Kasumi-1 (cell line): ENCODE measurements at regions not wholly inside any gene's neighbourhood (a gene's known extent, or its start where the extent isn't known, plus 50 kb on each side); places are given as distances from the start of the nearest gene placed in this dataset.

Source experiments
- DNase-seq, 2 experiments: peaks; one replicate each; lab custom pipeline; 2025; lab: John Stamatoyannopoulos, UW

DNA sequence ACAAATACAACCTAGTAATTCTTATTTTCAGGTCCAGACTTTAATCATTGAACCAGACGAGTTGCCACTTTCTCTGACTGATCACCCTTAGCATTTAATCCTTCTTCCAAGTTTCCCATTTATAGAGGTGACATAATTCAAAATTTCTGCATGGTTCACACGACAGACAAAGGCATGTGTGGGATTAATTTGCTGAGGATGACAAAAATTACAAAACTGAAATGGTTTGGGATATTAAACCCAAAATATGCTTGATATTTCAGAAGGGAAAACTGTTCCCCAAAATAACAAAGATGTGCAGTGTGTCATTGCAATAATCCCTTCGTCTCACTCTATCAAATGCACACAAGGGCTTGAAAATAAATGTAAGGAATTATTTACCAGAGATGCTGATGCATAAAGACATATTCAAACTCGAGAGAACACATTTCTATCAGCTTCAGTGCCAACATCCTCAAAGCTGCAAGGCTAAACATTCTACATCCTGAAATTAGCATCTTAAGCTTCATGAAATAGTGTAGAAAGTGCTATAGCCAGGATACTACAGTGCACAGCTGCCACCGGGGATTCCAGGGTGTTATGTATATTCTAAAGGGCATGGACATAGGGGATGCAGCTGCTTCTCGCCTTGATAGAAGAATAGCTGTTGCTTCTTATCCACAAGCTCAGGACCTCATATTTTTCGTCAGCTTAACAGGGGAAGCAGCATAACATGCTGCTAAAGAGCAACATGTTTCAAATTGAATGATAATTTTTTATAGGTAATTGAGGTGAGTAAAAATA lies 198.7 kb upstream of the SLITRK1 start:
- no peak for DNase-seq

DNA sequence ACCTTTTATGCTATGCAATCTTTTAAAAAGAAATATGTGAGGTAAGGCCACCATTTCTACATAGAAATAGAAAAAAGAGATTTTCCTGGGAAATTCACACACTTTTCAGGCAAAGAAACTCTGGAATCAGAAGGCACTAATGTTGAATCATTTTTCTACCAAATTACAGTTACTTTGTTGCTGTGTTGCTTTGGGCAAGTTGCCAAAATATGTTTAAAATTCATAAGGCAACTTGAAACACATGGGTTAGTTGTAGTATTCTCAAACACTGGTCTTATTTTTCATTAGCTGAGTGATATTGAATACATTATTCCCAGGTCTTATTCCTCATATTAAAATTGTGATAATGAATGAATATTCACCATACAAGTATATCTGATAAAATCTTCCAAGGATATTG lies 195.0 kb upstream of the SLITRK1 start:
- no peak for DNase-seq

DNA sequence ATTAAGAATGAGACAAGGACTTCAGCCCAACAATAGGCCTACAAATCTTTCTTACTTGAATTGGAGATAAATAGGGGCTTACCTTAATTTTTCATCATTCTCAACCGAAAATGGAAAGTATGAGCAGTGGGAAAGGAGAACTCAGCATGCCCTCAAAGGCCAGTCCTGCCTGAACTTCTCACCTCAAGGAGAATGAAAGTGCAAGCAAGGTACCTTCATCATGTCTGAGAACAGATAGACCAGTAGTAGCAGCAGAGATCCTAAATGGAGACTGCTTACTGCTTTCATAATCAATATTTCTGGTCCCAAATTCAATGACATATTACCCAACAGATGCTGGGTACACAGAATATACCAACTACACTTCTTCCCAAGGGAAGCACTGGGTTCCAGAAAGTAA lies 194.0 kb upstream of the SLITRK1 start:
- no peak for DNase-seq

DNA sequence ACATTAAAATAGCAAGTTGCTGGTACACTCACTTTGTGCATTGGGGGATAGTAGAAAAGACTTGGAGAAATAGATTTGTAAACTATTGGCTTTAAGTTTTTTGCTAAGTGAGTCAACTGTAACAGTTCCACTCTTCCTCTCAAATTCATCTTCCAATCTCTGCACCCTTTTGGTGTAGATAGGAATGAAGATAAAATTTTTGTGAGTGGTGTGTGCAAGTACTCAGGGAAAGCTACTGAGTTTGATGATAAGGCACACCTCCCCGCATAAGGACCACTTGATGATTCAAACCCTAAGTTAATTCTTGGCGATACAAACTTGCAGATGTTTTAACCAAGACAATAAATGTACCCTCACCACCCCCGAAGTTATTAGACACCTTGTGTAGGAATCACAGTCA lies 168.3 kb upstream of the SLITRK1 start:
- DNase-seq: no peak

DNA sequence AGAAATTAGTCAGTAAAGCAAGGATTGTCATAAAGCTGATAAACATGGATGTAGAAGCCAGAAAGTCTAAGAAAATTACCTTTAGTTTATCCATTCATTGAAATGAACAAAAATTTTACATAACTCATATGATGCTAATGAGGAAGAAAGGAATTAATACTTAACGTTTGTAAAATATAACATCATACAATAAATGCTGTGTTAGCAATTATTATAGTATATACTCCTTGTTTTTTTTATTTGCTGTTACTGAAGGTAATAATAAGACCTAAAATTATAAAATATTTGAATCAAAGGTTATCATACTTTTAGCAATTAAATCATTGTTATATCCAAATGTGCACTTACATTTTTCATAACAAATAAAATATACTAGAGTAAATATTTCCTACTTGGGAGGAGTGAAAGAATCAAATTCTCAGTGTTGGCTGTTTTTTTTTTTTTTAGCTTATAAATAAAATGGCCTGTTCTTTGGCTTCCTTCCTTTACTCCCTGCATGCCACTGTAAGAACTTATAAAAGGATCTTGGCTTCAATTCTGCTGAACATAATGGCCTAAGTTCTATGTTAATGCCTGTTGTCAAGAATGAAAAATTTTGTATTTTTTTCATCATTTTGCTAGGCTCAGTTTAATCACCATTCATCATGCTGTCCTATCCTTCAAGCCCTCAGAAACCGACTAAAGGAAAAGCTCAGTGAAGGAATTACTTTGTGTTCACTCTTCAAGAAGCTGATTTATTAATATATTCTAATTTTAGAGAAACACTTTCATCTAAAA lies 167.4 kb upstream of the SLITRK1 start:
- DNase-seq: no peak

DNA sequence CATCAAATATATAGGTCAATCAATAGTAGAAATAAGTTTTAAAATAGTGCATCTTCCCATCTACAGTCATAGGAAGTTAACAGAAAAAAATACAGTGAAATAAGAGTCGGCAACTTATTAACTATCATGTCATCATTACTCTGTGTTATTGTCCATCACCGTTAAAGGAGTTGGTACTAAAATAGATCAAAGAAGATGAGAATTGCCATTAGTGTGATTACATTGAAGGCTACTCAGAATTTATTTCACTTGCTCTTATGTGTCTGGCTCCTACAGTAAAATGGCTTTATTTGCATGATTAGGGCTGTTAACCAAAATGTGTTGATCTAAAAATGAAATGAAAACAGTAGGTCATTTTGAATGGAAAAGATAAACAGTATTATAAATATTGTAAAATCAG lies 162.5 kb upstream of the SLITRK1 start:
- DNase-seq: no peak

DNA sequence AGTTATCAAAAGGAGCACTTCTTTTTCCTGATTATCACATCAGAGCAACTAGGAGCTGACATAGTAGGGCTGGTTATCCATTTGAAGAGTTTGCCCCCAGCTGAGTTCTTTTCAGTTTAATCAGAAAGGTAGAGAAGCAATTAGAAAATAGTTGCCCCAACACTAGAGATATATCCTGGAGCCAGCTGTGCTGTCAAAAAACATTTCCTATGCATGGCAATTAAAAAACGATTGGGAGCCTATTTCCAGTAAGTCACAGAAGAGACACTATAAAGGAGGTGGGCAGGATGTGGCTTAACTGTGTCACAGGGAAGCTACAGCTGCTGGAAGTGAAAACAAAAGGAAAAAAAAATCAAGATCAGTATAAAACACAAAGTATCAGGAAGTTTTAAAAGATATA lies 155.7 kb upstream of the SLITRK1 start:
- no peak for DNase-seq

DNA sequence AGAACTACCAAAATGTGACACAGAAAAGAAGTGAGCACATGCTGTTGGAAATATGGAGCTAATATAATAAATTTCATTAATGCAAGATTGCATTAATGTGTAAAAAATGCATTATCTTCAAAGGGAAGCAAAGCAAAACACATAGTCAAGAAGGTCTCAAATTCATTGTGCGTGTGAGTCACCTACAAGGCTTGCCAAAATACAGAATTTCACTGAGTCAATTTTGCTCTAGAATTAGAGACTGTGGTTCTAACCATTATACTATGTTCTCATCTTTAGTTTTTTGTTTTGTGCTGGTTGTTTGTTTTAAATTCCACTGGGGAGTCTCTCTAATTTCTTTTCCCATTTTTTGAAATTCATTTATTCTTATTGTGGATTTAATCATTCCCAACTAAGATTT lies 149.8 kb upstream of the SLITRK1 start:
- DNase-seq: no peak

DNA sequence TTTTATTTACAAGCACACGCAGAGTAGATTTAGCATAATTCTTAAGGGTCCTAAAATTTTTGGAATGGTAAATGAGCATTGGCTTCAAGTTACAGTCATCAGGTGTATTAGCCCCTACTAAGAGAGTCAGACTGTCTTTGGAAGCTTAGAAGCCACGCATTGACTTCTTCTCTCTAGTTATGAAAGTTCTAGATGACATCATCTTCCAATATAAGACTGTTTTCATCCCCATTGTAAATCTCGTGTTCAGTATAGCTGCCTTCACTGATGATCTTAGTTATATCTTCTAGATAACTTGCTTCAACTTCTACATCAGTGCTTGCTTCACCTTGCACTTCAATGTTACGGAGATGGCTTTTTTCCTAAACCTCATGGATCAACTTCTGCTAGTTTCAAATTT lies 148.8 kb upstream of the SLITRK1 start:
- DNase-seq: no peak

DNA sequence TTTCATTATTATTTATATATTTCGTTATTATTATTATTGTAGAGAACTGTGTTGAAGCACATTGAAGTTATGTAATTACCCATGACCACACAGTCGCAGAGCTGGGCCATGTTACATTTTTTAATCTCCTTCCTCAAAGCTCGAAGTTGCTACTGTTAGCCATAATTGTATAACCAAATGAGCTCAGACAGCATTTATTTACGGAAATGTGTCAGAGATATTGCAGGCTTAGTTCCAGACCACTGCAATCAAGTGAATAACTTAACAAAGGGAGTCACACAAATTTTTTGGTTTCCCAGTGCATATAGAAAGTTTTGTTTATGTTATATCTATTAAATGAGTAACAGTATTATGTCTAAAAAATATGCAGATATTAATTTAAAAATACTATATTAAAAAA lies 147.1 kb upstream of the SLITRK1 start:
- no peak for DNase-seq

DNA sequence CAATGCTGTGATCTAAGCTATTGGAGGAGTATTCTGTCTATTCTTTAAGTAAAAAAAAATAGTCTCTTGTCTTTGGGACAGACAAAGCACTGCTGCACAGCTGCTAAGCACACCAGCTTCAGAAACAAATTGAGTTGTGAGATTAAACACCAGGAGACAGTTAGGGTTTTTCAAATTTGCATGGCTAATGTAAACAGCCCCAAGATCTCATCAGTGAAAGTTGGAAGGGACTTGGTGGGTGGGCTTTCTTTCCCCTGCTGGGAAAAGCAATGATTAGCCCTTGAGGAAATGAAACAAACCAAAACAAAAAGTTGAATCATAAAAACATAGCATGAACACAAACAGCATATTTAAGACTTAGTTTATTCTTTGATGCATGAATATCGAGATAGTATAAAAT lies 143.6 kb upstream of the SLITRK1 start:
- DNase-seq: no peak

DNA sequence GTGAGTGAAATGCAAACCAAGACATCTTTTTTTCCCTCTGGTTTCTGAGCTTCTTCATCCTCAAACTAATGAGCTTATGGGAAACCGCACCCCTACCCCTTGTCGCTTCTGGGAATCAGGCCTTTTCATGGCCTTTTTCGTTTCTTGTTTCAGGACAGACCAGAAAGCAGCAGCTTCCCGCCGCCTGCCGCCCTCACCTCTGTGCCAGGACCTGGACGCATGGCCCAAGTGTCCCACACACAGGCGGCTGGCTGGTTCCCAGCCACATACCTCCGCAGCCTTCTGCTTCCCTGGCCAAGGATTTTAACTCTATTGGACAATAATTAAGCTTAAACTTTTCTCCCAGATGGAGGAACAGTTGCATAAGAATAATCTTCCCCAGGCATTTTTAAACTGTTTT lies 114.1 kb upstream of the SLITRK1 start:
- DNase-seq: no peak

DNA sequence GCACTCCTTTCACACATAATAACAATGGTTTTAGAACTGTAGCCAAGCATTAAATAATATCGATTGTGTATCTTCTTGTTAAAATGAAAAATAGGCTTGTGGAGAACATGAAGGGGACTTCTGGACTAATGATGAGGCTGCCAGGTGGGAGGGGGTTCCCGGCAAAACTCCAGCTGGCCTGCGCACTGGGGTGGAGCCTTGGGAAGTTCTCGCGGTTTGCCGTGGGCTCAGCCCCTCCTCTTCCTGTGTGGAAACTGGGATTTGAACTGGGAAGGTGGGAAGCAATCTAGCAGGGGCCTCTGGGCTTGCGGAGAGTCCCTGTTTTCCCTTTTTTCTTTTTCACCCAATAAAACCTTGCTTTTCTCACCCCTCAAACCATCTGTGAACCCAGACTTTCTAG lies 113.7 kb upstream of the SLITRK1 start:
- DNase-seq: no peak

DNA sequence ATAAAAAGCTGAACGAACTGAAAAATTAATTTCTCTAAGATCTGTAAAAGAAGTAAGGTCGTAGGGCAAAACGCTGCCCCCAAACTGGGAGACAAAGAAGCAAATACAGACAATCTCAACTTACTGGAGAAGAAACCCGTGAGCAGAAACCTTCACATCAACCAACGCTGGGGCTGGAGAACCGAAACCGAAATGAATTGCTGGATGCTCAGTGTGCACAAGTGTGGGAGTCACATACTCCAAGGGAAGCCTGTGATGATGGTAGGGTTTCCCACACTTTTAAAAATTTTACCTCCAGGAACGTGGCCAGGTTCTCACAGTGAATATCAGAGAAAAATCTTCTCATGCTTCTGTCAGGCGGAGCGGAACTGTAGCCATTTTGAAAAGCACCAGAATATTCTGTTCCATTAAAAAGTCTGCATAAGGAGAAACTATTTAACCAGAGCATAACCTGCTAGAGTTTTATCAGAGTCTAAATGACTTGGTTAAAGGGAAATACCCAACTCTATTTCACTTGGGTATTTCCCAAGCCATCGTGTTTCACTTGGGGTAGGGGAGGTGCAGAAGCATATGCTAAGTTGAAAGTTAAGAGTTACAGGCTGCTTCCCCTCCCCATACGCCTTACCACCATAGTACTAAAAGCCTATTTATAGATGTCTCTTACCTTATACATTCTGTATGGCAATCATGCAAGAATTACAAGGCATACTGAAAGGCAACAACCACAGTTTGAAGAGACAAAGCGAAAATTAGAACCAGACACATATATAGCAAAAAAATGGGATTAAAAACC lies 110.5 kb upstream of the SLITRK1 start:
- DNase-seq: no peak

DNA sequence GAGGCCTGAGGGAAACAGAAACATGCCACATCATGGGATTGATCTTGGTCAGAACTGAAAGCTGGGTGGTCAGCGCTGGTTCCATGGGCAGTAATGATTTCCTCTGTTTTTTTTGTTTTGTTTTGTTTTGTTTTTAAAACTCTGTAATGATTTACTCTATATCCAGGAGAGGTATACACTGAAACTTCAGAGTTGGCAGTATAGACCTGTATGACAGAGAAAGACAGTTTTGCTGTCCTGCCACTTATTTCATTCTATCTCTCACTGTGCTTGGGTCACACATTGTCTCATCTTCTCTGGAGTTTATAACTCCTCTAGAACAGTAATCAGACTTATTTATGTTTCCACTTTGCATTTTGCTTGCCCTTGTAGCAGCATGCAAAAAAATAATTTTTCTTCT lies 105.1 kb upstream of the SLITRK1 start:
- DNase-seq: no peak

DNA sequence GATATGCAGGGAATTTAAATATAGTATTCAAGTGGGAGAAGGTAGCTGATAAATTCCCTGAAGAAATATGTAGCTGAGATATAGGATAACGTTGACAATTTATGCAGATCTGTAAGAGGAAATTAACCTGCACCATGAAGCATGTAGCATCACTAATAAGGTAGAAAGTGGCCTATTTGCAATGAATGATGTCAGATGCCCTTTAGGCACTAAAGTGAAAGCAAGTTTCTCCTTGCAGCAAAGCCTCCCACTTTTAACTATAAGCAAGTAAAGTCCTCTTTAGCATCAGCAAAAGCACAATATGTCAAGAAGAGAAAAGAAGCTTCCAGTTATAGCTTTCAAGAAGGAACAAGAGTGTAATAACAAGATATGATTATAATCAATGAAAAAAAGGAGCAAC lies 102.5 kb upstream of the SLITRK1 start:
- DNase-seq: no peak

DNA sequence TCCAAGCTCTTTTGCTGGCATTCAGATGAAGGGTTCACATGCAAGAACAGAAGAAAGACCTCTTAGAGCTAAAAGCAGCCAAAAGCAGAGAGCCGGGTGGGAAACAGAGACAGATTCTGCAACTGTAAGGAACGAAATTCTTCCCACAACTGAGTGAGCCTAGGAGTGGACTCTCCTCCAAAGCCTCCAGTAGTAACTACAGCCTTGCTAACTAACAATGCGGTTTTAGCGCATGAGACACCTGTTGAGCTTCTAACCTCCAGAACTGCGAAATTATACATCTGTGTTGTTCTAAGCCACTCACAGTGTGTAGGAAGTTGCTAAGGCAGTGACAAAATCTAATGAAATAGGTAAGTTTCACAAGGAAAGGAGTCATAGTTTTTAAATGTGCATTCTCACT lies 98.1 kb upstream of the SLITRK1 start:
- DNase-seq: no peak

DNA sequence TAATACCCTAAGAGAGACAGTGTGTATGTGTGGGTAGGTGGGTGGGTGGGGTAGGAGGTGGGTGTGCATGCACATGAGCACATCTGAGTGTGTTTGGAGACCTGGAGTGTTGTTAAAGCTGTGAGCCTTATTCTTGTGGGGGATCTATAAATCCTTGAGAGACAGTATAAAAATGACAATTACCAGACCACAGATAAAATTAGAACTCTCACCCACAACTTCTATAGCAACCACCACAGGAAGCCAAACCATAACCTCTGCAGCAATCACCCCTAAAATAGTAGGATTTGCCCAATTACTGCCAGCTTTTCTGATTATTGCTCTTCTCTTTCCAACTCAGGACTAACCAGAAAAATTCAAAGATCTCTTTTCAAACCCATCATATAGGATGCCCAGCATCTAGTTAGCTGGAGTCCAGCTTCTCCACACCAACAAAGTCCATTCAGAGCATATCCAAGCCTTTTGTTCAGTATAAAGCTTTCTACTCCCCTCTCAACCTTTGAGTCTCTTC lies 93.4 kb upstream of the SLITRK1 start:
- peak in 1 of 2 experiments; percentile 21 for DNase-seq

DNA sequence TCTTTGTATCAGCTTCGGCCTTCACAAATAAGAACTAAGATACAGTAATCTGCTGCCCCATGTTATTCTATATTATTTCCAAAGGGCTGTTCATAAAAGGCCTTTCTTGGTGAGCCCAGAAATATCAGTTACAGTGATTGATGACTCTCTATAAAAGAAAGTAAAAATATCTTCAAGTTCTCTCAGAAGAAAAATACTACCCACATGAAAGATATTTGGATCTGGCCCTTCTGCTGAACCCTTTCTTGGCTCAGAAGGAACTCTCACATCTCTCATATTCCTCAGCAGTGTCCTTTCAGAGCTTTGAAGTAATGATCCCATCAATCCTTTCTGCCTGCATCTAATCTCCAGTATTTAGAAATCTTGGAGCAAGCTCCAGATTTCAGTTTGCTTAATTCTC lies 76.3 kb upstream of the SLITRK1 start:
- DNase-seq: no peak

DNA sequence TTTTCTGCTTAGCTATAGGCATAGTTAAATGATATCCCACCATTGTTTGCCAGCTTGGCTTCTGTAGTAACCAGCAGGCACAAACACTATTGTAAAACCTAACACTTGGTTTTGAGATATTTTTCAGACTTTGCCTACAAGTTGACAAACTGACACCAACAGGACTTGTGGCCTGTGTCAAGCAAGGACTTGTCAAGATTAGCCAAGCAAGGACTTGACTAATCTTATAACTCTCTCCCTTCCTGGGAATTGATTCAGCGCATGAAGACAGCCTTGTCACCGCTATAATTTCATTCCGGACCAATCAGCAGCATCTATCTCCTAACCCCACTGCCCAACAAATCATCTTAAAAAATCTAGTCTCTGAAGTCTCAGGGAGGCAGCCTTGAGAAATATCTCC lies 72.7 kb upstream of the SLITRK1 start:
- DNase-seq: no peak

DNA sequence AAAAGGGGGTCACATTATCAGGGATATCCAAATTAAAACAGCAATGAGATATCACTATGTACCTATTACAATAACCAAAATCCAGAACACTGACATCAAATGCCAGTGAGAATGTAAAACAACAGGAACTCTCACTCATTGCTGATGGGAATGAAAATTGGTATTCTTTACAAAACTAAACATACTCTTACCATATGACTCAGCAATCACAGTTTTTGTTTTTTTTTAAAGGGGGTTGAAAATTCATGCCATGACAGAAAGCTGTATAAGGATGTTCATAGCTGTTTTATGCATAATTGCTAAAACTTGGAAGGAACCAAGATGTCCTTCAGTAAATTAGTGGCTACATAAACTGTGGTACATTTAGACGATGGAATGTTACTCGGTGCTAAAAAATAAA lies 71.6 kb upstream of the SLITRK1 start:
- DNase-seq: no peak

DNA sequence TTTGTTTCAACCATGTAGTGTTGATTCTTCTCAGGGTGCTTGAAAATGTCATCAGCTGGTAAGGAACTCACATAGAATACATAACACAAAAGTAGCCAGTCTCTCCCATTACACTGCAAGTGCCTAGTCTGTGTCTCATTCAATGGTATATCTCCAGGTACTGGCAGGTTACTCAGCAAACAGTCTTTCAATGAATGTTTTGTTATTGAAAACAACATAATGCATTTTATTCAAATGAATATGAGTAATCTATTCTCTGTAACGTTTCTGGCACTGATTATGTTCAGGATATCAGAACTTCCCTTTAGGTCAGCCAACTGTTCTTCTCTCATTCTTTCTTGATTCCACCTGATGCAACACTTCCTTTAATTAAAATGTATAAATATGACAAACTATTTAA lies 68.0 kb upstream of the SLITRK1 start:
- DNase-seq: no peak
